Epithelial cell of prostate (primary cell): ENCODE measurements at regions not wholly inside any gene's neighbourhood (a gene's known extent, or its start where the extent isn't known, plus 50 kb on each side); places are given as distances from the start of the nearest gene placed in this dataset.

Experiments used
- DNase-seq: peaks from one replicate; pipeline ENCODE4 v3.0.0-alpha.2; 2011; ENCODE audit warnings: low read depth, low spot score
- H3K27ac ChIP-seq: fragments of 450-650 bp; 2 replicates; pipeline ENCODE4 v1.5.1; 2017; ENCODE audit warnings: mild to moderate bottlenecking

DNA sequence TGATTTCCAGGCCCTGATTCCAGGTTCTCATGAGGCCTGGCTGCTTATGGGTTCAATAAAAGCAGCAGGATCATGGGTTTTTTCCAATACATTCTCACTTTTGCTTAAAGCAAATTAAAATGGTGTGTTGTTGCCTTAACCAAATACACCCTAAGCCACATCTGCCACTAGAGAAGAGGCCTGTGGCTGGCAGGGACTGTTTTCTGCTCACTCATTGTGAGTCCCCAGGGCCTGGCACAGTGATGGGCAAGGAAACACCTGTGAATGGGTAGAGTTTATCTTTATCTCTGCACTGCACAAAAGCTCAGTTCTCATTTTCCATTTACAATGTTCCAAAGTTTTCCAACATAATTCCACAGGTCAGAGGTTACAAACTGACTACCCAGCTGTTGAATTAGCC is 726.0 kb downstream of the UQCRFS1 start:
- H3K27ac ChIP-seq = no peak overlapping the region

DNA sequence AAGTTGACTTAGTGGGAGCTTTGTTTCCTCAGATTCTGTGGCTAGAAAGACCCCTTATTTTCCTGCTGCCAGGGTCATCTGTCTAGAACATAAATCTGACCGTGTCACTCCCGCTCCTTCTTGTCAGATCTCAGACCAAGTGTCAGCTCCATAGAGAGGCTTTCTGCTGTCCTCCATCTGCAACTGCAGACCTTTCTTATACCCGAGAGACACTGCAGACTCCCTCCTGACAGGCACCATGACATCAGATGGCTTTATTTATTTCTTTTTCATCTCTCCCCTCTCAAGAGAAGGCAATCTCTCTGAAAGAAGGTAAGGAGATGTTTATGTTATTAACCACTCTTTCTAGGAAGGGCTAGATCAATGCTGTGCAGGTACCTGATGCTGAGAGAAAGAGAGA is 726.5 kb downstream of the UQCRFS1 start:
- H3K27ac ChIP-seq = no peak overlapping the region
- no peak for DNase-seq

More for the DNA sequence above, 726.0 kb downstream of the UQCRFS1 start:
- DNase-seq = no peak

- no peak overlapping the region for H3K27ac ChIP-seq
- no peak for DNase-seq
Measured at GRCh38 chr19:28485292-28485691, 727.7 kb downstream of the UQCRFS1 start.

- DNase-seq = no peak
- no peak overlapping the region for H3K27ac ChIP-seq
Measured at GRCh38 chr19:28483197-28483596, 729.8 kb downstream of the UQCRFS1 start.

DNA sequence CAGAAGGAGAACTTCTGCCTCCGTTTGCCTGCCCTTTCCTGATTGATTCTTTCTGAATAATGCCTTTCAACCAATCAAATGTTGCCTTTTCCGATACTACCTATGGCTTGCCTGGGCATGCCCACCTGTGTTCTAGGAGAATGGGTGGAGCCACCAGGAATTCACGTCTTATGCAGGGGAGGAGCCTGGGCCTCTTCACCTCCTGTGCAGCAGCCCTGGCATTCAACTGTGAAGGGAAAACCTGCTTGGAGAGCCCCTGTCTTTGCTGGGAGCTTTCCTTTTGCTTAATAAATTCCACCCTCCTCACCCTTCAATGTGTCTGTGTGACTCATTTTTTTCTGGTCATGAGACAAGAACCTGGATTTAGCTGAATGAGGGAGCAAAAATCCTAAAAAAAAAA is 730.7 kb downstream of the UQCRFS1 start:
- no peak for DNase-seq
- no peak overlapping the region for H3K27ac ChIP-seq

GRCh38 chr19:28481674-28482073 is 731.3 kb downstream of the UQCRFS1 start:
- no peak for DNase-seq
- no peak overlapping the region for H3K27ac ChIP-seq

DNA sequence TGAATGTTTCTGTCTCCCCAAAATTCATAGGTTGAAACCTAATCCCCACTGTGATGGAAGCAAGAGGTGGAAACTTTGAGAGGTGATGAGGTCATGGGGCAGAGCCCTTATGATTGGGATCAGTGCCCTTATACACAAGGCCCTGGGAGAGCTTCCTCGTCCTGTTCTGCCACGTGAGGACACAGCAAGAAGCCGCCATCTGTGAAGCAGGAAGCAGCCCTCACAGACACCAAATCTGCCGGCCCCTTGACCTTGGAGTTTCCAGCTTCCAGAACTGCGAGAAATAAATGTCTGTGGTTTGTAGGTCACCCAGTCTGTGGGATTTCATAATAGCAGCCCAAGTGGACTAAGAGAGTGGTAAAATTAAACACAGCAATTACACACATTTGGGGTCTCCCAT is 737.4 kb downstream of the UQCRFS1 start:
- no peak for DNase-seq

GRCh38 chr19:28472843-28473242 is 740.1 kb downstream of the UQCRFS1 start:
- no peak for DNase-seq
- no peak overlapping the region for H3K27ac ChIP-seq

More for the DNA sequence above, 737.4 kb downstream of the UQCRFS1 start:
- no peak overlapping the region for H3K27ac ChIP-seq

DNA sequence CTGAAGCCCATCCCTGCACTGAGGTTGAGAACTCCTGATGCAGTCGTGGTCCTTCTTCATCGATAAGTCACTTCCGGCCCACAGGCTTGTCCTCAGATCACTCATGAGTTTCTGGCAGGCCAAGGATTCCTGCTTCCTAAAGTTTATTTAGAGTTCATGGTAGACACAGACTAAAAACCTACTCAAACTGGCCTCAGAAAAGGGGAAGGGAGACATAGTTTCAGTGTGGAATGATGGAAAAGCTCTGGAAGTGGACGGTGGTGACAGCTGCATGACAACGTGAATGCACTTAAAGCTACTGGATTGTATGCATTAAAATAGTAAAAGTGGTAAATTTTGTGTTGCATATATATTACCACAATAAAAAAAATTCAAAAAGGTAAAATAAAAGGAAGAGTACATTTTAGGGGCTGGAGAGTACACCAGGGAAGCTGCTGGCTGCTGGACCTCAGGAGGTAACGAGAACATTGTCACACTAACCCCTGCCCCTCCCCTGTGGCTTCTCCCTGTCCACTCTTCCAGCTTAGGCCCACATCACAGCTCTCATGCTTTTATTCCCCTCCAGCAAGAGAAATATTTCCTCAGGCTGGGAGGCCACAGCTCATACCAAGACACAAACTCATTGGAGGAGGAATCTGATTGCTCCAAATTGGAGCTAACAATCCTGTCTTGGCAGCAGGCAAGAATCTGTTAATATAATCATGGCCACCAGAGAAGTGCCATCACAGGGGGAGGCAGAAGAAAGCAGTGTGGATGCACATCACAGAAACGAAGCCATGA is 741.0 kb downstream of the UQCRFS1 start:
- no peak for DNase-seq
- H3K27ac ChIP-seq = no peak overlapping the region

- no peak for DNase-seq
- H3K27ac ChIP-seq = no peak overlapping the region
Measured at GRCh38 chr19:28469544-28469943, 743.4 kb downstream of the UQCRFS1 start.

DNA sequence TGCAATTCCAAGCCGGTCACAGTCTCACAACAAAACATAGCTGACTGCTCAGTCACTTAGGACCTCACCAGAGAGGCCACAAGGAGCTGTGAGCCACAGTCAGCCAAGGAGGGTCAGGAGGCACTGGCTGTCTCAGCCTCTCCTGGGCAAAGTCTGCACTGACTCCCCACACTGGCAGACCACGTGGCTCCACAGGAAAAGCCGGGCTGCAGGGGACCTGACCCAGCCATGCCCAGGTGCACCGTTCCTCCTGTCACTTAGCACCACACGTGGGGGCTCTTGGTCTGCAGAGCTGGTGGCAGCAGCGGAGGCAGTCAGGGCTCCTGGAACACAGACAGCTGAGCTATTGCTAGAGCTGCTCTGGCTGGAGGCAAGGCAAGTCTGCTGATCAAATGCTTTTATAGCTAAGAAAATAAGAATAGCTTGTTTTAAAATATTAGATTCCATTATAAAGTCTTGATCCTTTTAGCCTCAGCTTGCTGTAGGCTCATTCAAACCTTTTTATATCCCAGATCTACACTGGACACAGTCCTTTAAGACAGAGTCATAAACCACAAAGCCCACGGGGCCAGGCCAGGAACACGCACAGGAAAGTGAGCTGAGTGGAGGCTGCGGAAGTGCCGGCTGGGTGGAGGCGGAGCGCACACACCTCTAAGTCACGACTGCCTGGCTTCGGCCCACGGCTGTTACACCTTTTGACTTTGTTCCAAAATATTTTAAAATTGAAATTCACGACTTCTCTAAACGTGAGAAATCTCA is 744.1 kb downstream of the UQCRFS1 start:
- H3K27ac ChIP-seq = no peak overlapping the region
- DNase-seq = no peak

- H3K27ac ChIP-seq = no peak overlapping the region
- no peak for DNase-seq
Measured at GRCh38 chr19:28466107-28467045, 746.6 kb downstream of the UQCRFS1 start.

DNA sequence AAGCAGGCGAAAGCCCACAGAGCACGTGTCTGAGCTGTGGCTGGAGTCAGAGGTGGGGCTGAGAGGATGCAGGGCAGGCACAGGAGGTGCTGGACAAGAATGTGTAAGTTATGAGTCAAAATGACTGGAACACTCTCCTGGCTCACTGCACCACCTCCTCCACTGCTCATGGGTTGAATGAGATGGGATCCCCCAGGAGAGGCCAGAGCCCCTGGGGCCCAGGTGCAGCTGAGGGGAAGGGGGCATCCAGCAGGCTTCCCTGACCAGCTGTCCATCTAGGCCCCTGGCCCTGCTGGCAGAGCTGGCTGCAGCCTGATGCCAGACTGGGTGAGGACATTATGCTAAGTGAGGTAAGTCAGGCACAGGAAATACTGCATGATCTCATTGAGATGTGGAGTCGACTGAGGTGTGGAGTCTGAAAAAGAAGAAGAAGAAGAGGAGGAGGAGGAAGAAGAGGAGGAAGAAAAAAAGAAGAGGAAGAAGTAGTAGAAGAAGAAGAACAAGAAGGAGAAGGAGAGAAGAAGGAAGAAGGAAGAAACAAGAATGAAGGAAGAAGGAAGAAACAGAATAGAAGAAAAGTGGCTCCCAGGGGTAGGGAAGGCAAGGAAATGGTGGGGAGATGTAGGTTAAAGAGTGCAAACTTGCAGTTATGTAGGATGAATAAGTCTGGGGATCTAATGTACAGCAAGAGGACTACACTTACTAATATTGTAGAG is 747.4 kb downstream of the UQCRFS1 start:
- DNase-seq = no peak
- no peak overlapping the region for H3K27ac ChIP-seq

GRCh38 chr19:28463493-28464053 is 749.4 kb downstream of the UQCRFS1 start:
- H3K27ac ChIP-seq = no peak overlapping the region
- DNase-seq = no peak

GRCh38 chr19:28457620-28458019 is 755.3 kb downstream of the UQCRFS1 start:
- no peak overlapping the region for H3K27ac ChIP-seq
- no peak for DNase-seq

- H3K27ac ChIP-seq = no peak overlapping the region
- DNase-seq = no peak
Measured at GRCh38 chr19:28456708-28457320, 756.1 kb downstream of the UQCRFS1 start.

DNA sequence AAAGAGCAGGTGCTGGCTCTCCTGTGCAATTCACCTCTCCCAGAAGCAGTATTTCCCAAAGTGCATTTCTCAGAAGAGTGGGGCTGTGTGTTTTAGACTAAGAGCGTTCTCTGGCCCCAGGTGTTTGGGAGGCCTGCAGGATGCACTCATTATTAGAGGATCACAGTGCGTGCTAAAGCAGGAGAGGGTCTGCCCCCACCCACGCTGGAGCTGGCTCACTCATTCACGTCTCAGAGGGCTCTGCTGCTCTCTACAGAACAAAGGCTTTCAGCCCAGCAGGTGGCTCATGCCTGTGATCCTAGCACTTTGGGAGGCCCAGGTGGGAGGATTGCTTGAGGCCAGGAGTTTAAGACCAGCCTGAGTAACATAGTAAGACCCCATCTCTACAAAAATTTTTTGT is 756.7 kb downstream of the UQCRFS1 start:
- no peak overlapping the region for H3K27ac ChIP-seq
- DNase-seq = no peak

DNA sequence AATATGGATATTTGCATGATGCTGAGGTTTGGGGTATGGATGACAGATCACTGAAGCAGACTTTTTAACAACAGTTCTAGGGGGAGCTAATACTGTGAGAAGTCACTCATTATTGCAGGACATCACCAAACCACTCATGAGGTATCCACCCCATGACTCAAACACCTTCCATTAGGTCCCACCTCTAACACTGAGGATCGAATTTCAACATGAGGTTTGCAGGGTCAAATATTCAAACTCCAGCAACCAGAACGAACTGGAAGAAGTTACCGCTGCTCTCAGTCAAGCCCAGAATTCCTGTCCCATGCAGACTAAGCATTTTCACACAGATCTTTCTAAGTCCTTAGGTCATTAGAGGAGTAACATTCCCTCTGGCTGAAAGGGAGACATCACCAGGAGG is 758.9 kb downstream of the UQCRFS1 start:
- no peak overlapping the region for H3K27ac ChIP-seq
- DNase-seq = no peak

DNA sequence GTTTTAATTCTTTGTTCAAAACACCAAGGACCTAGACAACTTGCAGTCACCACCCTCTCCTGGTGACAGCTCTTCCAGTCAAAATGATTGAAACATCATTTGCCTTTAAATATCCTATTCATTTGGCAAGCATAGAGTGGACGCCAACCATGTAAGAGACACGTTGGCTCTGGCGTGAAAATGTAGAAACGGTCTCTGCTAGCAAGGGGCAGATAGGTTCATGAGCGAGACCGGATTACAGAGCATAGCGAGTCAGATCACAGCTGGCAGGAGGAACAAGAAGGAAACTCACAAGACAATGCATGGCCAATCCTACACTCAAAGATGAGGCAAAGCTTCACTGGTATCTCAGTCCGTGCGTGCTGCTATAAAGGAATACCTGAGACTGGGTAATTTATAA is 759.5 kb downstream of the UQCRFS1 start:
- DNase-seq = no peak
- H3K27ac ChIP-seq = no peak overlapping the region
